ENCODE measurements at regions not wholly inside any gene's neighbourhood (a gene's known extent, or its start where the extent isn't known, plus 50 kb on each side); places are given as distances from the start of the nearest gene placed in this dataset.
A peak's percentile ranks its signal among the peaks of the same experiment; 100 is the strongest.

- no peak for TF ChIP-seq CTCF (IDR thresholded peaks at IDR 0.05; ENCODE audit: low read depth, low read length)
- H3K4me3 ChIP-seq (ENCODE audit: low read depth, low read length) = no peak overlapping the region
These were observed 289.9 kb upstream of the MMS22L start for GRCh38 chr6:97572943-97573342.

DNA sequence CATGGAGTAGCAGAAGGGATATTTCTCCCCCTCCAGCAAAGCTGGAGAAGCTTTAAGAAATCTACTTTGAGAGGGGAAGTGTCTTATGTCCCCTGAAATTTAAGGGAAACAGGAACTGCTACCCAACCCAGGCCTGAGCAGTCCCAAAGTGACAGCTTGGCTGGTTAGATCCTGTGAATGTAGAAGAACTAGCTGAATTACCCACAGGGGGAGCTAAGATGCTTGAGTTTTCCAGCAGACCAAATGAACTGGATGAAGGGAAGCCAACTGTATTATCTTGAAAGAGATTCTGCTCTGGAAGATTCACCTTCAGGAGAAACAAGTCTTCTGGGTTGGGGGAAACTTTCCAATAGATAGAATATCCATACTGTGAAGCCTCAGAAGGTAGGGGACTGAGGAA, 303.3 kb upstream of the MMS22L start:
- TF ChIP-seq CTCF (IDR thresholded peaks at IDR 0.05; ENCODE audit: low read depth, low read length) = no peak
- H3K4me3 ChIP-seq (ENCODE audit: low read depth, low read length) = no peak overlapping the region

- TF ChIP-seq CTCF (IDR thresholded peaks at IDR 0.05; ENCODE audit: low read depth, low read length) = no peak
- H3K4me3 ChIP-seq (ENCODE audit: low read depth, low read length) = no peak overlapping the region
These were observed 308.9 kb upstream of the MMS22L start for GRCh38 chr6:97591955-97592354.

DNA sequence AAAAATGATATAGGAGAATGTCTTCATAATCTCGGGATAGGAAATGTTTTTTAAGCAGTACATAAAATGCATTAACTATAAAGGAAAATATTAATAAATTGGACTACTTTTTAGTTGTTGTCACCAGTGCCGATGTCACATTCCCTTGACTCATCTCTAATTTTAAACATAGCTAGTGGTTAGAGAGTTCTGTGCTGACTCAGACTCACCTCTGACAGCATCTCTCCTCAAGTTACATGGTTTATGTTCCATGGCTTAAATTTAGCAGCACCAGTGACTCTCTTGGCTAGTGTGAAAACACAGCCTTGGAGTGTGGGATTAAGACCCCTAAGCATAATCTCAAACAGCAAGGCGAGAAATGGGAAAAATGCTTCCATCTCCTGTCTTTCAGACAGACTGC, 311.8 kb upstream of the MMS22L start:
- TF ChIP-seq CTCF (IDR thresholded peaks at IDR 0.05; ENCODE audit: low read depth, low read length) = no peak
- no peak overlapping the region for H3K4me3 ChIP-seq (ENCODE audit: low read depth, low read length)

- no peak for TF ChIP-seq CTCF (IDR thresholded peaks at IDR 0.05; ENCODE audit: low read depth, low read length)
- H3K4me3 ChIP-seq (ENCODE audit: low read depth, low read length) = no peak overlapping the region
These were observed 338.1 kb upstream of the MMS22L start for GRCh38 chr6:97621111-97621510.

DNA sequence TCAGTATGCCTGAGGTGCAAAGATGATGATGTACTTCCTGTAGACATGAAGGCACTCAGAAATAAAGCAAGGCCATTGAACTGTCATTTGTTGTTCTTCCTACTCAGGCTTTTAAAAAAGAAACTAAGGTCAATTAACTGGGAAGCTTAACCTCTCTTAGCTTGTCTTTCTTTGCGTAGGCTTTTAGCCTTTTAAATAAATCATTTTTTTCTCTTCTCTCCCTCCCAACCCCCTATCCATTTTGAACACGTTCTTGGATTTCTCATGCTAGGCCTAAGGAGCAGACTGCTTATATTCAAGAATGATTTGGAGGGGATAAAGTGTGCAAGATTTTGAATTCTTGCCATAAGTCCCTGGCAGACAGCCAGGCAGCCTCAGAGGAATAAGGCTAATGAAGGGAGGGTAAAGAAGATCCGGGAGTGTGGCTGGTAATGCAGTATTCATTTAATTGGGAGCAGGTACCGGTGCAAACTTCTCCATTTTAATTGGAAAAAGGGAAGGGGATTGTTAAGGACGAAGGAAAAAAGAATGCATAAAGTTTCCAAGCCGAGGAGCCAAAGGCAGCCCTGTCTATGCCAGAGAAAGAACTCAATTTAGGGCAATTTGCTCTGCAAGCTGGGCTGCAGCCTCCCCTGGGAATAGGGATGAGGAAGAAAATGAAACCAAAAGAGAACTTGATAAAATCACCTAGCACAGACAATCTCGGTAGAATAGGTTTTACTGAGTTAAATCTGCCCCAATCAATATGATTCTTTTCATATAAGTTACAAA, 343.8 kb upstream of the MMS22L start:
- no peak for TF ChIP-seq CTCF (IDR thresholded peaks at IDR 0.05; ENCODE audit: low read depth, low read length)
- H3K4me3 ChIP-seq (ENCODE audit: low read depth, low read length) = peak overlapping the region; percentile 36

GRCh38 chr6:97629180-97629579, 346.2 kb upstream of the MMS22L start:
- H3K4me3 ChIP-seq (ENCODE audit: low read depth, low read length) = no peak overlapping the region
- no peak for TF ChIP-seq CTCF (IDR thresholded peaks at IDR 0.05; ENCODE audit: low read depth, low read length)

Measured in WI38 (cell line).